ENCODE measurements at regions not wholly inside any gene's neighbourhood (a gene's known extent, or its start where the extent isn't known, plus 50 kb on each side); places are given as distances from the start of the nearest gene placed in this dataset. TPM values are rescaled to one million over a fixed set of nuclear protein-coding genes. Genes with fewer than 3 reads are reported as not detected.

DNA sequence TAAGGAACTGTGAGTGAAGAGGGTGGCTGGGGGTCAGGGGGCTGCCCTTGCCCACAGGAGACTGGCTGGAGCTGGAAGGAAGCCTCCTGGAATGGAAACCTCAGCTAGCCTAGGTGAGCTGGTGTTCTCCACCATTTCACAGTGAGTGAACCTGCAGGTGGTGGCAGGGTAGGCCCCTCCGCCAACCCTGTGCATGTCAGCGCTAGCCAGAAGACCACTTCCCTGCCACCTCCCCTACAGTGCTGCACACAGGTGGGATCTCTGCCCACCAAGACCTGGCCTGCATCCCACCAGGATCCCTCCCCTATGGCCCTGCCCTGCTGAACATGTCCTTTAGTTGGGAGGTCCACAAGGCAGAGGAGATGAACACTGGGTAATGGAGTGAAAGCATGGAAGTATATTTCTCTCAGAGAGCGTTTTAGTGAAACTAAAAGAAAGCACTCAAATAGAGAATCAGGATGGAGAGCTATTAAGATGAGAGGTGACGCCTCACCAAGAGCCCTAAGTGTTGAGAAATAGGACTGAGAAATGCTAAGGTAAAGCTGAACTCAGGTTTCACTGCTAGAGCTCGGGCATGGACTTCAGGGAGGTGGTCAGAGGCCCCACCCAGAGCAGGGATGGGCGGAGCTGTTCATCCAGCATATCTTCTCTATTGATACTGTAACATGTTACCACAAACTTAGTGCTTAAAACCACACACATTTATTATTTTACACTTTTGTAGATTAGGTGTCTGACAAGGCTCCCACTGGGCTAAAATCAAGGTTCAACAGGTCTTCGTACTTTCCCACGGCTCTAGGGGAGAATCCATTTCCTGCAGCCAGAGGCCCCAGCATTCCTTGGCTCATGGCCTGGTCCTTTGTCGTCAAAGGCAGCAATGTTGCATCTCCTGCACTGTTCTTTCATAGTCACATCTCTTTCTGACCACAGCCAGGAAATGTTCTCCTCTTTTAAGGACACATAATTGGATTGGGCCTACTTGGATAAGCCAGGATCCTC is 83.2 kb downstream of the DIRAS2 start:
- Mint-ChIP-seq H3K27ac (no peak overlapping the region), H3K4me1 (ENCODE audit: low read depth) (no peaks in the 10 kb centered on the region), H3K9me3 (no peaks in the 10 kb centered on the region), H3K4me3 (no peak overlapping the region), H3K27me3 (no peaks in the 10 kb centered on the region), H3K36me3 (ENCODE audit: low read depth) (no peaks in the 10 kb centered on the region)
- ChIA-PET POLR2A (no interaction called here), CTCF (no interaction called here)
- Histone ChIP-seq H3K4me1 (ENCODE audit: insufficient read depth, low read length) (no peaks in the 10 kb centered on the region), H3K36me3 (ENCODE audit: insufficient read depth, low read length) (no peaks in the 10 kb centered on the region), H3K9me3 (ENCODE audit: control insufficient read depth in 1 of 2, insufficient read depth in 1 of 2, low read length in 2 of 2) (no peaks in the 10 kb centered on the region), H3K4me3 (ENCODE audit: low read length) (no peak overlapping the region), H3K27me3 (ENCODE audit: control insufficient read depth in 1 of 2, insufficient read depth in 2 of 2, low read length in 2 of 2) (no peaks in the 10 kb centered on the region), H3K27ac (ENCODE audit: low read depth in 1 of 2, low read length in 2 of 2) (no peak overlapping the region)
- DNase-seq: no peak
- no peak for TF ChIP-seq CTCF (IDR thresholded peaks at IDR 0.05)
- intact Hi-C loops (cut with DNase I, micrococcal nuclease): no loop called here
- no peak for ATAC-seq (ENCODE audit: poor library complexity)

Small RNA genes lying in the stretch of these regions (microRNA-seq; reads per million reads assigned to microRNA genes)
- gene MIR4290 (ENCODE audit: borderline microRNAs expressed, borderline replicate concordance): not detected

Data from CD4-positive, alpha-beta T cell (primary cell).